HepG2 (cell line): ENCODE measurements at regions not wholly inside any gene's neighbourhood (a gene's known extent, or its start where the extent isn't known, plus 50 kb on each side); places are given as distances from the start of the nearest gene placed in this dataset.

ENCODE experiments used
- ATAC-seq: fragments of 200-7000 bp; cut with Tn5 transposase; 3 replicates; pipeline ENCODE4 v1.9.1; 2020; ENCODE audit warnings: mild to moderate bottlenecking, moderate library complexity
- BruUV-seq: library from RNA; stranded (reverse); fragments of 400-500 nt; replicated peaks from 2 replicates; lab custom pipeline; 2021; lab: Mats Ljungman, UMichigan
- CTCF ChIA-PET: fragments of 300-600 bp; formaldehyde crosslinking; extraction: SDS; loops from one replicate; lab custom pipeline; 2021; ENCODE audit warnings: low total read pairs, inconsistent platforms, low intra/inter-chr PET ratio; lab: Yijun Ruan, JAX
- POLR2A ChIA-PET: fragments of 350-600 bp; sonication (Branson Sonifier 250); formaldehyde crosslinking; loops from one replicate; lab custom pipeline; 2020; ENCODE audit warnings: antibody characterized with exemption, inconsistent platforms; lab: Yijun Ruan, JAX
- DNase-seq: peaks from one replicate; pipeline ENCODE4 v3.0.0-alpha.2; 2015; ENCODE audit warnings: low spot score
- FAIRE-seq: peaks from 3 replicates; lab custom pipeline; 2011; peaks lifted over from hg19 to GRCh38; lab: Jason Lieb, UNC
- H2AFZ ChIP-seq: one replicate; pipeline ENCODE4 v1.6.1; 2011; ENCODE audit warnings: low read length, inconsistent platforms
- H3K27ac ChIP-seq: fragments of 300-600 bp; 3 replicates; pipeline ENCODE4 v1.8.0; 2011; ENCODE audit warnings: mixed run types, mild to moderate bottlenecking, mixed read lengths, low read length, inconsistent platforms; ENCODE audit not compliant: insufficient read depth; ENCODE audit errors: extremely low read length
- H3K27me3 ChIP-seq, 2 experiments: fragments of 200-600 bp in 1 of 2; 2 replicates in 1 of 2; 3 replicates in 1 of 2; pipeline versions ENCODE4 v1.6.0 to v1.8.0; 2011; ENCODE audit warnings: low read length in 2 of 2, mild to moderate bottlenecking in 2 of 2, moderate library complexity in 2 of 2, inconsistent platforms in 1 of 2; ENCODE audit not compliant: insufficient read depth in 2 of 2, control insufficient read depth in 1 of 2
- H3K36me3 ChIP-seq, 2 experiments: fragments of 200-600 bp in 1 of 2; replicated peaks in 1 of 2; 2 replicates in 1 of 2; 3 replicates in 1 of 2; pipeline versions ENCODE4 v1.5.1 to v1.8.0; 2011; ENCODE audit warnings: low read length in 2 of 2, inconsistent platforms in 1 of 2; ENCODE audit not compliant: insufficient read depth in 2 of 2, control insufficient read depth in 1 of 2
- H3K4me1 ChIP-seq: 2 replicates; pipeline ENCODE4 v1.5.1; 2012; ENCODE audit warnings: low read length, inconsistent platforms; ENCODE audit not compliant: insufficient read depth
- H3K4me2 ChIP-seq: 2 replicates; pipeline ENCODE4 v1.6.0; 2011; ENCODE audit warnings: low read depth, low read length, inconsistent platforms
- H3K4me3 ChIP-seq, 3 experiments: fragments of 200-600 bp in 1 of 3; sonication (generic), shearing (Covaris generic) in 1 of 3; replicated peaks in 1 of 3; 2 replicates each; pipeline ENCODE4 v1.5.1; 2011 to 2016; ENCODE audit warnings: low read length in 3 of 3, inconsistent platforms in 2 of 3, low read depth in 2 of 3, mild to moderate bottlenecking in 2 of 3, control low read depth in 1 of 3, mixed read lengths in 1 of 3; ENCODE audit not compliant: insufficient read depth in 1 of 3
- H3K79me2 ChIP-seq: one replicate; pipeline ENCODE4 v1.6.1; 2011; ENCODE audit warnings: low read length, inconsistent platforms; ENCODE audit not compliant: insufficient read depth
- H3K9ac ChIP-seq: 2 replicates; pipeline ENCODE4 v1.6.0; 2011; ENCODE audit warnings: mild to moderate bottlenecking, low read depth, low read length, inconsistent platforms; ENCODE audit not compliant: insufficient read depth
- H3K9me3 ChIP-seq: 2 replicates; pipeline ENCODE4 v1.5.1; 2012; ENCODE audit warnings: mild to moderate bottlenecking, low read length
- H4K20me1 ChIP-seq: 2 replicates; pipeline ENCODE4 v1.6.0; 2011; ENCODE audit warnings: inconsistent platforms, mild to moderate bottlenecking, low read length, moderate library complexity; ENCODE audit not compliant: insufficient read depth
- ADNP ChIP-seq: sonication (generic); formaldehyde crosslinking; IDR thresholded peaks from 2 replicates; pipeline ENCODE4 v1.4.0; 2020; ENCODE audit warnings: missing genetic modification reagents
- ATF7 ChIP-seq, 2 experiments: fragments of 450-650 bp in 1 of 2; sonication (generic) in 1 of 2; formaldehyde crosslinking in 1 of 2; IDR thresholded peaks; 2 replicates each; pipeline versions ENCODE4 v1.4.0 to v1.6.1; 2016 to 2020; ENCODE audit warnings: antibody characterized with exemption in 1 of 2, mild to moderate bottlenecking in 1 of 2, missing genetic modification reagents in 1 of 2
- CREB1 ChIP-seq, 2 experiments: fragments of 450-650 bp in 1 of 2; IDR thresholded peaks; 2 replicates each; pipeline ENCODE4 v1.6.1; 2016 to 2017; ENCODE audit warnings: control low read depth in 1 of 2, mild to moderate bottlenecking in 1 of 2, missing compliant biosample characterization in 1 of 2, missing genetic modification characterization in 1 of 2
- DMTF1 ChIP-seq: sonication (generic); formaldehyde crosslinking; IDR thresholded peaks from 2 replicates; pipeline ENCODE4 v1.4.0; 2020; ENCODE audit warnings: mild to moderate bottlenecking, missing genetic modification reagents
- JUNB ChIP-seq: sonication (generic); formaldehyde crosslinking; IDR thresholded peaks from 2 replicates; pipeline ENCODE4 v1.8.0; 2022; ENCODE audit warnings: missing genetic modification reagents, mild to moderate bottlenecking, borderline replicate concordance
- ZBTB34 ChIP-seq: sonication (generic); formaldehyde crosslinking; IDR thresholded peaks from 2 replicates; pipeline ENCODE4 v1.8.0; 2022; ENCODE audit warnings: mild to moderate bottlenecking, missing genetic modification reagents
- ZBTB38 ChIP-seq: sonication (generic); formaldehyde crosslinking; IDR thresholded peaks from 2 replicates; pipeline ENCODE4 v1.5.1; 2020; ENCODE audit warnings: mild to moderate bottlenecking, missing genetic modification reagents
- ZNF33B ChIP-seq: sonication (generic); formaldehyde crosslinking; IDR thresholded peaks from 2 replicates; pipeline ENCODE4 v1.5.1; 2020; ENCODE audit warnings: mild to moderate bottlenecking, missing genetic modification reagents
- ZNF484 ChIP-seq: sonication (generic); formaldehyde crosslinking; IDR thresholded peaks from 2 replicates; pipeline ENCODE4 v1.5.1; 2020; ENCODE audit warnings: mild to moderate bottlenecking, low read depth, missing genetic modification reagents, borderline replicate concordance
- ZNF550 ChIP-seq: sonication (generic); formaldehyde crosslinking; IDR thresholded peaks from 2 replicates; pipeline ENCODE4 v1.4.0; 2020; ENCODE audit warnings: mild to moderate bottlenecking, missing genetic modification reagents, borderline replicate concordance
- ZNF552 ChIP-seq: sonication (generic); formaldehyde crosslinking; IDR thresholded peaks from 2 replicates; pipeline ENCODE4 v1.9.0; 2022; ENCODE audit warnings: missing genetic modification reagents, mild to moderate bottlenecking, borderline replicate concordance
- WGBS: methylation state at CpG from one replicate; pipeline ENCODE4 v1.1.6; 2017; ENCODE audit warnings: low lambda C conversion rate; 5-methylcytosine and 5-hydroxymethylcytosine counted together
- in situ Hi-C: cut with HindIII; loops from 2 replicates; pipeline ENCODE4 v1.10.0; 2017; ENCODE audit warnings: low pct_unique_long_range_greater_than_20kb; ENCODE audit not compliant: extremely low pct_ligation_motif_present
- intact Hi-C: fragments of 100-400 bp; cut with micrococcal nuclease; formaldehyde crosslinking; loops from one replicate; pipeline ENCODE4 v1.10.0; 2022; ENCODE audit not compliant: unreplicated experiment

GRCh38 chr2:183859129-183859528 is 734.9 kb downstream of the NUP35 start:
- no peak overlapping the region for H2AFZ ChIP-seq
- intact Hi-C loops: no loop called here
- H3K4me2 ChIP-seq: no peak overlapping the region
- ATAC-seq: no peak
- no peak for FAIRE-seq
- no peak for DNase-seq
- in situ Hi-C loops: no loop called here
- no peak overlapping the region for H3K9ac ChIP-seq
- H4K20me1 ChIP-seq: no peaks in the 10 kb centered on the region
- H3K9me3 ChIP-seq: no peaks in the 10 kb centered on the region; the same call in 1 of the 2 replicates
- TF ChIP-seq ZBTB34 (CRISPR knock-in tag) (no peak), ATF7 (IDR thresholded peaks at IDR 0.05) (peak; percentile 89), ATF7 (CRISPR knock-in tag; IDR thresholded peaks at IDR 0.05) (no peak), CREB1 (IDR thresholded peaks at IDR 0.05) (peak; percentile 52; the same call in 1 of the 2 replicates), CREB1 (CRISPR knock-in tag; IDR thresholded peaks at IDR 0.05) (no peak), JUNB (CRISPR knock-in tag) (no peak), ZBTB38 (CRISPR knock-in tag) (no peak), ADNP (CRISPR knock-in tag) (no peak)
- H3K4me1 ChIP-seq: no peaks in the 10 kb centered on the region
- POLR2A ChIA-PET: no interaction called here
- WGBS: 0% methylated on average over 2 of the region's 2 CpGs
- CTCF ChIA-PET: no interaction called here
- no TSS peak for BruUV-seq
- no peak overlapping the region for H3K27ac ChIP-seq
- H3K27me3 ChIP-seq: no peaks in the 10 kb centered on the region
- H3K79me2 ChIP-seq: no peaks in the 10 kb centered on the region
- no peaks in the 10 kb centered on the region for H3K36me3 ChIP-seq
- no peak overlapping the region for H3K4me3 ChIP-seq

DNA sequence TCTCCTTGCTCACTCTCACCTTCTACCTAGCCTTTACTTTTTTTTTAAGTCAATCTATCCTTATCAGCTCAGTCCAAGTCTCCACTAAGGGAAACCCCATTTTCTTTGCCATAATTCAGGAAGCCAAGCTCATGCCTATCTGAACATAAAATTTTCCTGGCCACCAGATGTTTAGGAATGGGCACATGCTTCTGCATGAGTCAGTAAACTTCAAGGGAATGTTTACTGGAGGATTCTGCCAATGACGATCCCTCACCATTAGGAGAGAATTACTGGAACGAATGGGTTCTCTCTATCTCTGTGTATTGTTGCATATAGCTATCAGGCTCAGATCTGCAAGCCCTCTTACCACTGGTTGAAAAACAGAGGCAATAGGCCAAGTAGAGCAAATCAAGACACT is 731.7 kb upstream of the ZNF804A start:
- Histone ChIP-seq H3K4me2 (no peak overlapping the region), H3K79me2 (no peaks in the 10 kb centered on the region), H4K20me1 (no peaks in the 10 kb centered on the region), H2AFZ (no peak overlapping the region), H3K9ac (no peak overlapping the region), H3K27ac (no peak overlapping the region), H3K9me3 (no peaks in the 10 kb centered on the region), H3K4me1 (no peaks in the 10 kb centered on the region), H3K4me3 (no peak overlapping the region), H3K36me3 (no peaks in the 10 kb centered on the region), H3K27me3 (no peaks in the 10 kb centered on the region; a peak in 1 of 5 replicates)
- no TSS peak for BruUV-seq
- intact Hi-C loops: no loop called here
- ATAC-seq (no peak), DNase-seq (no peak), FAIRE-seq (no peak)
- ChIA-PET POLR2A (no interaction called here), CTCF (no interaction called here)
- in situ Hi-C loops: no loop called here
- 3% methylated on average over 2 of the region's 2 CpGs for WGBS
- TF ChIP-seq ZNF33B (CRISPR knock-in tag): no peak
- no peak for TF ChIP-seq DMTF1
- no peak for TF ChIP-seq ZNF484 (CRISPR knock-in tag)
- TF ChIP-seq ZNF550 (CRISPR knock-in tag): no peak
- no peak for TF ChIP-seq ZNF552 (CRISPR knock-in tag)
